ENCODE measurements at regions not wholly inside any gene's neighbourhood (a gene's known extent, or its start where the extent isn't known, plus 50 kb on each side); places are given as distances from the start of the nearest gene placed in this dataset.

DNA sequence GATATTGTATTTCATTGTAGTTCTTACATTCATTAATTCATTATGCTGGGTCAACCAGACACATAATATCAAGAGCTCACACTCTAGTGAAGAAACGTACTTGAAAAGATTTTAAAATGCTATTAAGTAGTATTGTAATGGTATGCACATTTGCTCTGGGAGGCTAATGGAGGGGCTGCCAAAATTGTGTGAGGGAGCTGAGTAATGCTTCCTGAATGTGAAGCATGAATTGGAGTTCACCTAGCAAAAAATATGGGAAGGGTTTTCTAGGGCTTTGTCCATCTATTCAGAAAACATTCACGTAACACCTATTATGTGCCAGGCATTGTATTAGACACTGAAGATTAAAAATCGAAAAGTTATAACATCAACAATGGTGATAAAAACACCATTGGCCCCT, 403.8 kb upstream of the PDE3A start:
- DNase-seq: no peak

DNA sequence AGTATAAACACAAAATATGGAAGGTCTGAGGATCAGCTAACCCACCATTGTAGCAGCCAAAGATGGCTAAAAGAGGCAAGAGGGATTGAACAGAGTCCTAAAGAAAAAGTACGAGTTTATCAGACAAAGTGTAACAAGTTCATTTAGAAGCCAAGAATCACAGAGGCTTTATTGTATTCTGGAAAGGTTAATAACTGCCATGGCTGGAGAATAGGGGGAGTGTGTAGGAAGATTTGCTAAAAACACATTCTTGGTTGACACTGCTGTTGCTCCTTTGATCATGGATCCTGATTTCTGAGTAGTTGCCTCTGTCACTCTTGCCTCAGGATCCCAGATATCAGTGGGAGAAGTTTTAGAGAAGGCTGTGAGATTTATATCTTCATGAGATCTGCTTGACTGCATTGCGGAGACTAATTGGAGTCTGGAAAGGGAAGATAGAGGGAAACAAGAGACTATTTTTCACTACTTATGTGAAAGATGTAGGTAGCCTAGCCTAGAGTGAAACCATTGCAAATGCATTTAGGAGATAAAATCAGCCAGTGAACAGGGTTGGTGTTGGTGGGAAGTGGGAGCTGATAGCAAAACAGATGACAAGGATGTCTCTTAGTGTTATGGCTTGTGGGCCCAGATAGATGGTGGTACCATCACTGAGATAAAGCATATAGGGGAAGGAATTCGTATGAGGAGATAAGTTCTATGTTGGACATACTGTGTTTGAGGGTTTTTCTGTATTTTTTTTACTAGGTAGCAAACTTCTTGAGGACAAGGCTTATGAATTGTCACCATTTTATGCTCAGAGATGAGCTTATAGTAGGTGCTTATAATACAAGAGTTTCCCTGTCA, 402.9 kb upstream of the PDE3A start:
- DNase-seq: no peak

DNA sequence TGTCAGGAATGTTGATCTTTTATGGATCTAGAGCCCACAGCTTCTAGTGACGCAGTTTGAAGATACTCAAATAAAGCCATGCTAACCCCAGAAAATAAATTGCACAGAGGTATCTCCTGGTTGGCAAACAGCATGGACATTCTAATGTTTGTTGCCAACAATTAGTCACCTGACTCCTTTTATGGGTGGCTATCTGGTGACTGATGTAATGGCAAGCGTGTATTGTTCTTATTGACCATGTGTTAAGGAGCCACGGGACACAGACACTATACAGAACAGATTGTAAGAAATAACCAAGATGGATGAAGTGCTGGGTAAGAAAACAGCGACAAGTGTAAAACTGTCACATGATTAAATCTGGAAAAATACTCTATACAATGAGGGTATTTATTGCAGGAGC, 401.3 kb upstream of the PDE3A start:
- no peak for DNase-seq

DNA sequence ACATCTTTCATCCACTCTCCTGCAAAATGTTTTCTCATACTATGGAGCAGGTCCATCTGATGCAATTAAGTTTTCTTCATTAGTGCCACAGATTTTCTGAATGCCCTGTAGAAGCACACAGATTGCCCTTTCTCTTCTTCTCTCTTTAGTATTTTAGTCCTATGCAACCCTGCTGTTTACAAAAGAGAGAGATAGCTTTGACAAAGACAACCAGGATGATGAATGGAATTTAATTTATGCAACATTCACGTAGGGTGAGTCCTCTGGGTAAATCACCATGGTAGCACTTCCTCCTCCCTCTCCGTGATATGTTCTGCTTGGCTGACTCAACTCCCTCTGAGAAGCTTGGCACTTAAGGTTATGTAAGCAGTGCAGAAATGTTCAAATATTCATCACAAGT, 400.9 kb upstream of the PDE3A start:
- DNase-seq: no peak

DNA sequence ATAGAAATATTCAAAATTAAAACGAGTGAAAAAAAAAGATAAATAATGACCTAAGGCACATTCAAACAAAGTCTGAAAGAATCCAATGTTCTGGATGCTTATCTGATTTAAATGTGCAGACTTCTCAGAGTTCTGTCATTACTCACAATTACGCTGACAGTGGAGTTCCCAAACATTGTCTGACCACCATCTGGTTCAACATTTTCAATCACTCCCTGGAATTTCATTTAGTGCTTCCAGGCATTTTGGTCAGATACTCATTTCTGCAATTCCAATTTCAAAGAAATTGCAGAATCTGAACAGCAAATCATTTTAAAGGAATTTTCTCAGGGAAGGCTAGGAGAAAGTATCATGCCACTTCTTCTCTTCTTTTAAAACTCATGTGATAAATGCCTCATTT, 398.2 kb upstream of the PDE3A start:
- no peak for DNase-seq

DNA sequence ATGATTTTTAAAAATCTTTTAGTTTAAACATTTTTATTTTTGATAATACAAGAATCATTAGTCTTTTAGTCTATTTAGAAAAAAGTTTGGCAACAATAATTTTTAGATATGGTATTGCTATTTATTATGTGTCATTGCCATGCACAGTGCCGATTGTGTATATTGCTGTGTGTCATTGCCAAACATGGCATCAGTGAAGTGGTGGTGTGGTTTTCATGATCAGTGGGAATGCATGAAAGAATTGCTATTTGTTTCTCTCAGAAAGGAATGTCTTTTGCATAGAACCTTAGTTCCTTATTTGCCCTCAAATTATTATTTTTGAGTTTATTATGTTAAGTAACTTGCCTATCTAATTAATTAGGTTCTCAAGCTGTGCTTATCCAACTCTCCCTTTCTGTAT, 397.5 kb upstream of the PDE3A start:
- no peak for DNase-seq

DNA sequence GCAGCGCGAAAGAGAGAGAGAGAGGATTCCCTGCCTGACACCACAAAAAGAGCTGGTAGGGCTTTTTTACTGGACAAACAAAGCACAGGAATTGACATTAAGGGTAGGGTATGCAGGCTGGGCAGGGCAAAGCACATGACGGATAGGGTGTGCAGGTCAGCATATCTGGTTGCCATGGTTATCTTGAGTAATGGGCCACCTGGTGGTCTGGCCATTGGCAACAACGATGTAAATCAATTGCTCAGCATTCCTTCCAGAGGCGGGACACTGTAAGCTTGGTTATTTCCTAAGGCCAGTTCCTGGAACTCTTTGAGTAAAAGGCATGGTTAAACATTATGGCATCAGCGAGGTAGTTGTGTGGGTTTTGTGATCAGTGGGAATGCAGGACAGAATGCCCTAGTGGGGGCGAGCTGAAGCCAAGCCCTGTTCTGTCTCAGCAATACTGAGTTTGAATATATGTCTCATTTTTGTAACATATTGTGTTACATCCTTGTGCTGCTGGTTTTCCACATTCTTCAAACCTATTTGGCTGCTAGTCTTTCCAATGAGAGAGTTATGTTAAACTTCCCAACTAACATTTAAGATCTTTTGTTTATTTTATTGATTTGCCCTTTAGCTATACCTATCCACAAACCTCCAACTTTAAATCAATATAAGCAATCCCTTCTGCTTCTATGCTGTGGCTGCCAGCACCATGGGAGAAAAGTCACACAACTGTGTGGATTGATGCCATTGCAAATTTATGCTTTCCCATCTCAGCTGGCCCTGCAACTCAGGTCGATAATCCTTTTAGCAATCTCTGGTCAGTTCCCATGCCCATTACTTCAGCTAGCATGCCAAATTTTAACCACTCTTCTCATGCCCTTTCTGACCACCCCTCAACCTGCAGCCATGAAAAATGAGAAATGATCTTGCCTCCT, 396.7 kb upstream of the PDE3A start:
- no peak for DNase-seq

DNA sequence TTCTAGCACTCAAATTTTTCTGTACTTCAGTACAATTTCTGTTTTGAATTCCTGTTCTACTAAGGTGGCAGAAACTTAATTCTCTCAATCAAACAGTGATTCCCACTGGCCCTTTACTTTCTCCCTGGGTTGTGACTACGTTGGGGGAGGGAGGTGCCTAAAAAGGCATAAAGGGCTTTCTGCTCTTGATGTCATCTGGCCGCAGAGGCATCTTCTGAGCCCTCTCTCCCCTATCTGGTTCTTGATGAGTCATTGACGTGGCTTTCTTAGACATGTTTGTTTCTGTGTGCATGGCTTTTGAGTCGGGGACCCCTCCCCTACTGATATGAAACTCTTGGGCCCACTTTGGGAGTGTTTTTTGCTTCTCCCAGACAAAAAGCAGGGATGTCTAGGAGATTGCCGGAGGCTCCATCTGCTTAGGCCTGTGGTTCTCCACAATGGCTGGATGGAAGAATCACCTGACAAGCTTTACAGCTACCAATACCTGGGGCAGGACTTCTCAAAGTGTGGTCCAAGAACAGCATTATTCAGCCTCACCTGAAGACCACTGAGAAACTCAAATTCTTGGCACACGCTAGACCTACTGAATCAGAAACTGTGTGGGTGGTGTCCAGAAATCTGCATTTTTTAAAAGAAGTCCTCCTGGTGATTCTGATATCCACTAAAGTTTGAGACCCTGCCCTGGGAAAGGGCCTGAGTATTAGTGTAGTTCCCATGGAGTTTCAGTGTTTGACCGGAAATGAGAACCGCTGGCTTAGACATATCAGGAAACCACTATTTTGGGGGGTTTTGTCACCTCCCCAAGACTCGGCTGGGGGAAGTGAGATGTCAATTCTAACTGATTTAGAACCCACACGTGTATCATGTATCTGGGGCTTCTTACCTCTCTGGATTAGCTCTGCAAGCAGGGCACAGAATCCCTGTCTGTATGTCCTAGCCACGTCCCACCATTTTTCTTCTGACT, 395.7 kb upstream of the PDE3A start:
- no peak for DNase-seq

DNA sequence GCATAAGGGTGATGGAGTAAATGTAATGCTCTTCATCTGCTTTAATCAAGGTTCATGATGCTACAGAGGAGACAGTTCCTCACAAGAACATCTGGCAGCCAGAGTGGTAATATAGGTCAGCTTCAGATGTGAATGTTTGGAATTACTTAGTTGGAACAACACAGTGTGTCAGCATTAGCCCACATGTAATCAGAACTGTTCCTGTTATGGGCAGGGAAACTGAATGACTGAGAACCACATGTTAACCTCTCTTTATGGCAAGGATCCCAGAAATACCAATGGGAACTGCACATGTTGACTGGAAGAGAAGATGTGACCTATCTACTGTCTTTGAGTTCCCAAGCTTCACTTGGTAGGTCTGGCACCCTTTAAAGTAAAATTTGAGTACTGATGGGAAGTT, 390.1 kb upstream of the PDE3A start:
- no peak for DNase-seq

DNA sequence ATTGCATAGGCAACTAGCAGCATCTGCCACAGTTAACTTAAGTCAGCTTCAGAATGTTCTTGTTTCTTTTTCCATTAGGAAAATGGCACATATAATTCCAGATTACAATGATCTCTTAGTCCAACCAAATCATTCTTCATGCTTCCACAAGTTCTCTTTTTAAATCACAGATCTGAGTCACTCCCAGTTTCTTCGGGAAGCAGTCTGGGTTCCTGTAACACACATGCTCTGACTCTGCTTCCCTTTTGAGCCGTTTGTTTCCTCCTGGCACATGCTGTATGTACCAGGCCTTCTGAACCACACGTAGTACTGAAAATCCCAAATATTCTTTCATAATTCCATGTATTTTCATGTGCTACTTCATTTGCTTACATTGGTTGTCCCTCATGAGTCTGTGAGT, 388.8 kb upstream of the PDE3A start:
- DNase-seq: no peak

DNA sequence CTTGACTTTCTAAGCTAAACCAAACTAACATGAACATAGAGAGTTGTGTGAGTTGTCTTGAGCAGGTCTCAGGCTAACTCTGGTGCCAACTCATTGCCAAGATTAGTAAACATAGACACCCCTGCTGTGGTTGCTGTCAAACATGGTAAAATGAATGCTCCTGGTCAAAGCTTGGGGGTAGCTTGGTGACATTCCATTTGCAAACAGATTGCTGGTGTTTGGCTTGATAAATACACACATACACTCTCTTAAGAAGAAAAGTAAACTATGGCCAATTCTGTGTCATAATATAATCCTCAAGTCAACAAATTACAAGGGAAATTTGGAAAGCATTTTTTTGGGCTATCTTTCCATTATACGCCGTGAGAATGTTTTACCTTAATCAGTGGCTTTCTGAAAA, 386.4 kb upstream of the PDE3A start:
- DNase-seq: no peak

DNA sequence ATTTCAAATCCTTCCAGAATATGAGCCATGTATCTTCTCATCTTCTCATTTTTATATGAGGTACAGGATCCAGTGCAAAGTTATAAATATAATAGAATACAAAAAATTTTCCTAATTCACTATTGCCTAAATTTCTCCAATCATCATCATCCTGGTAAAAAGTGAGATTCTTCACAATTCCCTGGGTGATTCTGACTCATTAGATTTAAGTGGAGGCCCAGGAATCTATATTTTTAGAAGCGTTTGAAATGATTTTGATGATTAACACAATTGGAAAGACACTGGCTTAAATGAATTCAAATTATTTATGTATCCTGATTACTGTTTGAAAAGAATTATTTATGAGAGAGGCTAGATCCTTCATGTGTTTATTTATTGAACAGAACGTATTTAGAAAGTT, 380.3 kb upstream of the PDE3A start:
- DNase-seq: no peak

DNA sequence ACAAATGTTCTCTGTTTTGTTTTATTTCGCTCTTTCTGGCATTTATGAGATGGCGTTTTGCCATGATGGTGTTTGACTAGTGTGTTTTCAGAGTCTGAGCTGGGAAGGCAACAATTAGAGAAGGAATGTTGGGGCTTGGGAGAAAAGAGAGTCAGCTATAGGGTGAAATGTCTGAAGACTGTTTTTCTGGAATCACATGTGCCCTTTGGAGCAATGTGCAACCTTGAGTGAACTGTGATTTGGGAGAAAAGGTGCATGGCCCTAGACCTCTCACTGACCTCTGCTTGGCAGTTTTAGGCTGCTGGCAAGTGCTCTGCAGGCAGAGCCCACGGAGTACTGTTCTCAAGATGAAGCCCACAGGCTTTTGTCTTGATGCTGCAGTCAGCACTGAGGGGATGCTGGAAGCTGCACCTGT, 379.9 kb upstream of the PDE3A start:
- DNase-seq: no peak

DNA sequence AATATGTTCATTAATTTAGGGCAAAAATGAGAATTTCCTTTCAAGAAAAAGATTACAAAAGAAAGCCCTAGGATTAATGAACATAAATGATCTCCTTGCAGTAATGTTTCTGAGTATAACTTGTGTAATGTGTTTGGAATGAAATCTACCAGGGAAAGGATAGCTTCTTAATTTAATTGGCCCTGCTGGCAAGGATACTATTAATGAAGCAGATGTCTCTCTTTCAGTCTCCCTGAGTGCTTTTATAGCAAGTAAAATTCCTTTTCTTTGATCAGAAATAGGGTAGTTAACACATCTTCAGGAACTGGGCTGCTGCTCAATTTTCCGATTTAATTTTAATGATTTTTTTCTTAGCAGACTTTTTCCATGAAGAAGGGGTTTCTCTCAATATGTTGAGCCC, 379.4 kb upstream of the PDE3A start:
- DNase-seq: no peak

DNA sequence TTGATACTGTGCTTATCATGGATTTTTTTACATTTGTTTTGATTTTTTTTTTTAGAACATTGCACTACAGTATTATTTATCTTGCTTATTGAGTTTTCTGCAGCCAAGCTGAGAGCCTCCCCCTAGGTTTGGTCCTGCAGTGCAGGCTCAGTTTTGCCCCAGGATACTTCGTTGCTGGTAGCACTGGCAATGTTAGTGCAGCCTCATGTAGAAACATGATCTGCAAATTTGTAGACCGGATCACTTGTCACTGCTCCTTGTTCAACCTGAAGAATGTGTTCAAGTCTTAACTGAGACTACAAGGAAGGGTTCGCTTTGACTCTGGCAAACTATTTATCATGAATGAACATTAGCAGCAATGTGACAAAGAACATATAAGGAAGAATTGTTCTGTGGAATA, 377.2 kb upstream of the PDE3A start:
- DNase-seq: no peak

DNA sequence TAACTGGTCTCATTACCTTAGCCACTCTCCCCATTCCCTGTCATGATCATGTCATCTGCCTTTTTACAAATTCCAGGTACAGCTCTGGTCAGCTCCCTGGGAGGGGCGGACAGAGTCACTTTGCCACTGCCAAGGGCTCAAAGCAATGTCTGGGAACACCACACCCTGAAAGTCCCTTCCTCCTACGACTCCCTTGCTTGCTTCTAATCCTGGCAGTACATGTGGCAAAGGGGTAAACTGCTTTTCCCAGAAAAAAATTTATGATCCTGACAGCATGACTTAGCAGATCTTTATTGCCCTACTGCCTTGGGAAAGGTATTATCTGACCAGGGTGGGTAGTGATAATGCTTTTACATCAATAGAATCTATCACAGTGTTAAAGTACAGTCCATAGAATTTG, 376.0 kb upstream of the PDE3A start:
- no peak for DNase-seq

DNA sequence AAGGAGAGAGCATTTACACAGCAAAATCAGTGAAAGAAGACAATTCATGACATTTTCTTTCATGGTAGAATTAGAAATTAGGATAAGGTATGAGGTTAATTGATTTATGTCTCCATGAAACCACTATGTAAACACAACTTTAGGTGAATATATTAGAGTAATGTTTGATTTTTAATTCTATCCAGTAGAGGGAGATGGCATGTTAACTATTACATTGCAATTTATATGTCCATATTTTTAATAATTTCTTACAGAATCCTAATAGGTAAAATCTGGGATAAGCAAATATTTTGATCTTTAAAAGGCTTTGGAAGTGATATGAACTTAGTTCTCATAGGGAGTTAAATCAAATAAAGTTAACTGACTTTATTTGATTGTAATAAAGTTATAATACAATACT, 373.4 kb upstream of the PDE3A start:
- DNase-seq: no peak

DNA sequence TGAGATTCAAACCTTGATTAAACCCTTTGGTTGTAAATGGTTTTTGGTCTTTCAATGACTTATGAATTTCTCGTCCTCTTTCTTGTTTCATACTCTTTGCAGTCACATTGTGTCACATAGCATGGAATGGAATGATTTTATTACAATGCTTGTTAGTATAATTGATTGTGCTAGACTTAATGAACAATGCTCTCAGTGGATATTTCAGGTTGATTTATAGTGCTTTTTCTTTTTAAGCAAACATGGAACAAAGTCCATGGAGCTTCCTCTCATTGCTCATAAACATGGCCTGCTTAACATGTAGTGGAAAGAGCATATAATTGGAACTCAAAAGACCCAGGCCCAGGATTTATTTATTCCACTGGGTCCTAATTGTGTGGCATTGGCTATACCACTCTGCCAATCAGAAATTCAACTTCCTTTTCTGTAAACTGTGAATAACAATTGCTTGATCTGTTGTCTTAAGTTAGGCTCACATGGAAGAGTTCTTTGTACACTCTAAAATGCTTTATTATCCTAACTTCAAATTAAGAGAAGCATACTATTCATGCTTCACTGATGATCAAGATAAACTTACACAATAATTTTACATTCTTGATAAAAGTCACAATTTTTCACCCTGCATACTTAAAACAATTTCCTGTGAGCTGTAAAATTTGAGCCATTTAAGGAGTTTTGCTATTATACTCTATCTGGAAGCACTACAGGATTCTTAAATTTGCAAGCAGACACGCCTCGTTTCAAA, 370.5 kb upstream of the PDE3A start:
- no peak for DNase-seq

DNA sequence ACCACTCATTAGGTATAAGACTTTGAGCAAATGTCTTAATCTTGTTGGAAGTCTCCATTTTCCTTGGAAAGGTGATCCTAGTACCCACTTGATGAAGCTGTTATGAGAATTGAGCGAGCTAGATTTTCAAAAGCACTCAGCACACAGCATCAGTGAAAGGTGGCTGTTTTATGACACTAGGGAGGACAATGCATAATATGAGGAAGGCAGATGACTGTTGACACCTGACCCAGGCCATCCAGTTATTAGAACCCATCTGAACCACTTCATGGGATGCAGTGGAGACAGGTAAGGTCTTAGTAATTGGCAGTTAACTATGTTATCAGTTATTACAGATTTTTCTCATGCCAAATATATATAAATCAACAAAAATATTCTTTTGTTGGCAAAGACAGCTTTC, 369.9 kb upstream of the PDE3A start:
- no peak for DNase-seq

DNA sequence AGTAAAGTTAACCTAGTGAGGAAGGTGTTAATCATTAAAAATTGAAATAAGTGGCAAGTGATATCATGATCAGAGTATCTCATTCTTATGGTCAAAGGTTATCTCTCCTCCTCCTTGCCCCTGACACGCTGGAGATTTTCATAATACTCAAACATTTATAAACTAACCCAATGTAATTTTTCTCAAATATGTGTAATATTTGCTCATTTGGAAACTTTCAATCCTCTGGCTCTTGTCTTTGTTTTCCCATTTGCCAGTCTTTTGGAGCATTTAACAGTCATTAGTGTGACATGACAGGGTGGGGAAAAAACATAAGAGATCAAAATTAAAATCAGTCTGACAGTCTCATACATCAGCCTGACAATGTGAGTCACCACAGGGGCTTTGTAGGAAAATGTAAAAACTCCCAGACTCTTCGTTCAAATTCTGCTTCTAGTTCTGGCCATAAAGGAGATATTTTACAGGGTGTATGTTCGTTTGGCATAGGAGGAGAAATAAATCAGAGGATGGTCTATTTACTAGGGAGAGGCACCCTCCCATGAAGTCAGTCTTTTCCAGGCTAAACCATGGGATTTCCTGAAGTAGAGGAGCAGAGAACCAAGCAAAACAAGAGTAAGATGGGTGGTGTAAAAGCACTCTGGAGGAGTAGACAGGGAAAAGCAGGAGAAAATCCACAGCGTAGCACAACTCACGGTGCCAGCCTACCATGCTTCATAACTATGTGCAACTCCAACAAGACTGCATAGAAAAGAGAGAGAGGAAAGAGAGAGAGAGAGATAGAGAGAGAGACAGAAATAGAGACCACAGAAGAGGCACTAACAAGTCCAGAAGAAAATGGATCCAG, 369.2 kb upstream of the PDE3A start:
- no peak for DNase-seq

DNA sequence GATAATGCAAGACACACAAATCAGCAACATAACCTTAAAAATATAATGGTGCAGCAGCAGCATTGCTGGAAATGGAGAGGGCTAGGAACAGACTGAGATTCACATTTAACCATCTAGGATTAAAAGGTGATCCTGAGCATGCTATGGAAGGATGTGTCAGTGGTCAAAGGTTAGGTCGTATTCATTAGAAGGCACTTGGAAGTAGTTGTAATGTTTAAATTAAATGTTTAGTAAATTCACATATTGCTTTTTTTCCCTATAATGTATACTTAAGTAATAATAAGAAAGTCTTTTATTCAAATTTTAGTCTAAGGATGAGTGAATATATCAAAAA, 368.6 kb upstream of the PDE3A start:
- DNase-seq: no peak
